ACHN (cell line): ENCODE measurements at regions not wholly inside any gene's neighbourhood (a gene's known extent, or its start where the extent isn't known, plus 50 kb on each side); places are given as distances from the start of the nearest gene placed in this dataset.

Experiments used
- DNase-seq: peaks from one replicate; pipeline ENCODE4 v3.0.0-alpha.2; 2015
- in situ Hi-C: cut with HindIII; loops from 2 replicates; pipeline ENCODE4 v1.10.0; 2017; ENCODE audit warnings: low sequenced_read_pairs, low pct_ligation_motif_present, low pct_unique_long_range_greater_than_20kb

DNA sequence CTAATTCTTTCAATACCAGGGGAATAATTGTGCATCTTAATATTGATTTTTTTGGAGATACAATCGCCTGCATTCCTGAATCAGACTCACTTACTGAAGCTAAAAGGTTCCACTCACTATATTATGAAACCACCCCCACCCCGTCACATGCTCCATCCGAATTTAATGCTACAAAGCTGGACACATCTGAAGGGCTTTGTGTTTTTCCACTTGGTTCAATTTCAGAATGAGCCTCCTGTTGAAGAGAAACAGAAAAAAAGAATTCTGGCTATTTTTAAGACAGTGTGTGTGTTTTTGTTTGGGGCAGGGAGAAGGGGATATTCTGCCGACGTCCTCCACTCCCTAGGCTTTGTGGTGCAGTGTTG is 165.5 kb upstream of the TBX20 start:
- DNase-seq = no peak
- in situ Hi-C loops = no loop called here

- DNase-seq = no peak
- in situ Hi-C loops = no loop called here
Measured at GRCh38 chr7:35418716-35419390, 165.0 kb upstream of the TBX20 start.

- in situ Hi-C loops = no loop called here
Measured at GRCh38 chr7:35416568-35416967, 162.7 kb upstream of the TBX20 start.

GRCh38 chr7:35415411-35415822 is 161.5 kb upstream of the TBX20 start:
- no peak for DNase-seq
- in situ Hi-C loops = no loop called here

More at GRCh38 chr7:35416568-35416967, 162.7 kb upstream of the TBX20 start:
- DNase-seq = no peak

- in situ Hi-C loops = no loop called here
Measured at GRCh38 chr7:35411331-35411730, 157.4 kb upstream of the TBX20 start.

GRCh38 chr7:35405461-35405860 is 151.6 kb upstream of the TBX20 start:
- in situ Hi-C loops = no loop called here
- DNase-seq = no peak

More at GRCh38 chr7:35411331-35411730, 157.4 kb upstream of the TBX20 start:
- no peak for DNase-seq

- in situ Hi-C loops = no loop called here
- DNase-seq = no peak
Measured at GRCh38 chr7:35401217-35401879, 147.4 kb upstream of the TBX20 start.

- DNase-seq = no peak
- in situ Hi-C loops = no loop called here
Measured at GRCh38 chr7:35399840-35400239, 145.9 kb upstream of the TBX20 start.

GRCh38 chr7:35399216-35399615 is 145.3 kb upstream of the TBX20 start:
- in situ Hi-C loops = no loop called here
- no peak for DNase-seq

GRCh38 chr7:35398518-35398917 is 144.6 kb upstream of the TBX20 start:
- DNase-seq = no peak
- in situ Hi-C loops = no loop called here

DNA sequence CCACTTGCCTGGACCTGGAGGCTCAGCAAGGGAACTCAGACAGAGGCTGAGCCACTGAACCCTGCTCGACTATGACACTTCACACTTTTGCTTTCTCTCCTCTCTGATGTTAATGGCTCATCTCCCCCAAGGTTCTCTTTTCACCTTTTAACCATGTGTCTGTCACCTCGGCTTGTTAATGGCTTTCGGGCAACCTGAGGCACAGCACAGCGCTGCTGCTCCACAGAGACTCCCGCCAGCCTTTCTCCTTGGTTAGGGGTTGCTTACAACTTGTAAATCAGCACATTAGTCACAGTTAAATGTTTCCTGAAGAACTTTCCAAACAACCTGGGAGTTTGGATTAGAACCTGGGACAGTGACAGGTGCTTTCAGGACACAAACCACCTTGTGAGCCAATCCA is 136.2 kb upstream of the TBX20 start:
- in situ Hi-C loops = no loop called here
- DNase-seq = no peak

DNA sequence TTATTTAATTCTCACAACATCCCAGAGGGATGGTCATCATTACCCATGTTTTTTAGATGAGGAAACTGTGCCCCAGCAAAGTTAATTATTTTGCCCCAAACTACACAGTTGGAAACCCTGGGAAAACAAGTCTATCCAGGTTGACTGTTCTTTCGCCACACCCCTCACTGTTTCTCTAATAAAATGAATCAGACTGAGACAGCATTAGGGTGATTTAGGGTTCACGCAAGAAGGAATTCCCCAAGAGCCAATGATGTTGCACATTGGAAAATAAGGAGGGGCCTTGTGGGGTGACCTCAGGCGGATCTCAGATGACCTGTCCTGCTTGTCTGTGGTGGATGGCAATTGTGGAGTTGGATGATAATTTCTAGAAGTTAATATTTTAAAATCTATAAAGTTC is 135.7 kb upstream of the TBX20 start:
- no peak for DNase-seq
- in situ Hi-C loops = no loop called here

GRCh38 chr7:35386816-35387706 is 133.2 kb upstream of the TBX20 start:
- no peak for DNase-seq
- in situ Hi-C loops = no loop called here

DNA sequence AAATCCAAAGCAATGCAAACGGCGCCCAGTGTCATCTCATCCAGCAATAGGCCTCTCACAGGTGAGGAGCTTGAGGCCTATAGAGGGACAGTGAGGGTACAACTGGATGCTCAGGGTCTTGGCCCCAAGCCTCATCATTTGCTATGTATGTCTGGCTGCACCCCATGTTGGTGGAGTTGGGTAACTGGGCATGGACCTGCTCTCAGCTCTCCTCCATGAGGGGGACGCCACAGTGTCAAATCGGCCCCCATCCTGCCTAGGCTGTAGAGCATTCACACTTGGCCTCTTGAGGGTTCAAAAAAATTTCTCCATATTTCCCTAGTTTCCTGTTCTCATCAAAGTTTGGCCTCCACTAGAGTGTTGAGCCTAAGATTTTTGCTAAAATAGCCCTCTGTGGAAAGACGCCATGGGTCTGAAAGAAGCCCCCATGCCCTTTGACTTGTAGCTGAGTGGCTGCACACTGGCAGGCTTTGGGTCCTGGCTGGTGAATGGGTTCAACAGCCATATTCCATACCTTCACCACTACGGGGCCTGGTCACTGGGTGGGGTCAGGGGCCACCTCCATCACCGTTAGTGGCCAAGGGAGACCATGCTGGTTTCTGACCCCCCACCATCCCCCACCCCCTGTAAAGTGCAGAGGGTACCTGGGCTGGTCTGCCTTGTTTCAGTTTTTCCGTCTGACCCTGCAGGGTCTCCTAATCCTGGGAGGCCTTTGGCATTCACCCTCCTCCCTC is 132.3 kb upstream of the TBX20 start:
- DNase-seq = no peak
- in situ Hi-C loops = no loop called here

DNA sequence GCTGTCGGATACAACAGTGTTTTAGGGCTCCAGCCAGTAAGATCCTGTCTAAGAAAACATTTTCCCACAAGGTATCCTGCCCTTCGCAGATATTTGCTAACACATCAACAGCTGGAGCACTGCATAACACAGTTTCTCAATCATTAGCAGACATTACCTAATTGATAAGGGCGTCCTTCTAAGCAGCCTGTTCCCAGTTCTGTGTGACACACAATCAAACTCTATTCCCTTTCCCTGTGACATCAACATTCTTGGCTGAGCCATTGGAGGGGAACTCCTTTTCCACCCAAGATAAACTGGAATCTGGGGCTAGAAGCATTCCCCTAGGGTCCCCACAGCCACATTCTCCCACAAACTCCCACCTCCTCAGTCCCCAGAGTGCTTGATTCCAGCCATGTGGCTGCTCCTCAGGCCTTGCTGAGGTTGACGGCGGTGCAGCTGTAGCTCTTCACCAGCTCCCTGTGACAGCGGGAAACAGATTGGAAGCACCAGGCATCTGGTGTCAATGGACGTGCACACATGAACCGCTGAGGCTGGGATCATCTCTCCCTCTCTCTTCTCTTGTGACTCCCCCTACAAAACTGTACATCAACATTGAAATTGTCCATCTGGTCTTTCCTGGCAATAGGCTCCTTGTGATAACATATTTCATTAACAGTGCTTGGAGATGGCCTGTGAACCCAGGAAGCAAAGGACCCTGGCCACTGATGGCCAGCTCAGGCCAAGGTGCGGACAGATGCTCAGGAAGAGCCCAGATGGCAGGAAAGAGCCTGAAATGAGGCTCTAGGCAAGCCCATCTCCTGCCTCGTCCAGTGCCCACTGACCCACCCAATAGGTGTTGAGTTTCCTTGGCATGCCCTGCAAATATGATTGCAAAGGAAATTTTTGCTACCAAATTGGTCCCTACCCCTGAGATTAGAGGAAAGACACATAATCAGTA is 131.1 kb upstream of the TBX20 start:
- in situ Hi-C loops = no loop called here
- DNase-seq = no peak

DNA sequence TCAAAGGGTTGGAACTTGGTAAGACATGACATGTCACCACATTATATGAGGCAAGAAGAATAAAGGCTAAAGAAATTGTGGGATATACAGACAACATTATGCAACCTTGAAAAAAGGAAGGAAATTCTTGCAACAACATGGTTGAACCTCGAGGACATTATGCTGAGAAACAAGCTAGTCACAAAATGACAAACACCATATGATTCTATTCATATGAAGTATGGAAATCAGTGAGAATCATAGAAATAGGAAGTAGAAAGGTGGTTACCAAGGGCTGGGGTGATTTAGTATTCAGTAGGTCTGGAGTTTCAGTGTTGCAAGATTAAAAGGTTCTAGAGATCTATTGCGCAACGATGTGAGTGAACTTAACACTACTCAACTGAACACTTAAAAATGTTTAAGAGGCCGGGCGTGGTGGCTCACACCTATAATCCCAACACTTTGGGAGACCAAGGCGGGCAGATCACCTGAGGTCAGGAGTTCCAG is 126.9 kb upstream of the TBX20 start:
- in situ Hi-C loops = no loop called here
- no peak for DNase-seq

- no peak for DNase-seq
- in situ Hi-C loops = no loop called here
Measured at GRCh38 chr7:35379481-35379880, 125.6 kb upstream of the TBX20 start.

DNA sequence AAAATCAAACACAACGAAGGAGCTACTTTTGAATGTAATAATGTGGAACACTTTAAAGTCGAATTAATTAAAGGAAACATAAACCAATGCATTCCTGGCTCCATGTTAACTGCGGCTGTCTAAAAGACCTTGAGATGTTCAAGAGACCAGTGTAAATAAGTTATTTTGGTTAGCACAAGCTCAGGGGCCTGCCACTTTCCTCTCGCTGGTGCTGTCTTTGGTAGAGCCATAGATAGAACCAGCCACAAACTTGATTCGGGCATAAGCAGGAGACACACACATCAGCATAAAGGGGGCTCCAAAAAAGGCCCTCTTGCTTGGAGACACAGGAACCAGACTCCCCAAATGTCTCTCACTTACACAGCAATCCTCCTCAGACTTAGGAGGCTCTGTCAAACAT is 121.6 kb upstream of the TBX20 start:
- DNase-seq = no peak
- in situ Hi-C loops = no loop called here
